Colonic mucosa (tissue), 4 donors: ENCODE measurements at regions not wholly inside any gene's neighbourhood (a gene's known extent, or its start where the extent isn't known, plus 50 kb on each side); places are given as distances from the start of the nearest gene placed in this dataset.

ENCODE experiments used
- DNase-seq: peaks from one replicate; pipeline ENCODE4 v3.0.0-alpha.2; 2020
- H3K27ac ChIP-seq: fragments of 200-600 bp; one replicate; pipeline ENCODE4 v1.8.0; 2021
- H3K27me3 ChIP-seq: fragments of 200-600 bp; one replicate; pipeline ENCODE4 v1.8.0; 2021
- H3K36me3 ChIP-seq: fragments of 200-600 bp; one replicate; pipeline ENCODE4 v1.8.0; 2021
- H3K4me1 ChIP-seq: fragments of 200-600 bp; one replicate; pipeline ENCODE4 v1.8.0; 2021; ENCODE audit warnings: mild to moderate bottlenecking
- H3K4me3 ChIP-seq: fragments of 200-600 bp; one replicate; pipeline ENCODE4 v1.8.0; 2021
- H3K9ac ChIP-seq, 2 donors: one replicate each; pipeline ENCODE4 v1.7.0; 2013; ENCODE audit warnings: control low read depth in 2 of 2, low read depth in 2 of 2, low read length in 2 of 2
- H3K9me3 ChIP-seq: fragments of 200-600 bp; one replicate; pipeline ENCODE4 v1.8.0; 2021
- CTCF ChIP-seq: fragments of 200-600 bp; IDR thresholded peaks from one replicate; pipeline ENCODE4 v1.8.0; 2022; ENCODE audit warnings: antibody characterized with exemption, mild to moderate bottlenecking
- intact Hi-C: fragments of 100-400 bp; cut with DNase I; formaldehyde crosslinking; loops from one replicate; pipeline ENCODE4 v1.14.1; 2022
- donor health status: healthy.
- donor health status: DM: no; HTN: no; CAD: no.
- donor health status: DM: no; HTN: no; CAD: no.

DNA sequence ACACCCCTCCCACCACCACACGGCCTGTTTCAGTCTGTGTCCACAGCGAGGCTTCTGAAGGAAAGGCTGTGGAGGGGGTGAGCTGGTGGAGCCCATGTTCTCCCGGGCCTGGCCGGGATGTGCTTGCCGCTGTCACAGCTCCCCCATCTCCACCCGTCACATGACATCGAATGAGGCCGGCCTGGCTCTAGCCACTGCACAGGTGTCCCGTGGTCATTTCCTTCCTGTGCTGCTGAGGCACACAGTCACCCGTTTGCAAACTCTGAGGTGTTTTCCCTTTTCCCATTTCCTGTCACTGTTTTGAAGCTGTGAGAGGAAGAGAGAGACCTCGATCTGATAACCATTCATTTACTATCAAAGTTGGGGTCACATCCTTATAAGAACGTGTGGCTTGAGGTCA lies 55.7 kb upstream of the CLDN5 start:
- intact Hi-C loops = no loop called here
- Histone ChIP-seq H3K9ac (no peak overlapping the region), H3K4me1 (no peaks in the 10 kb centered on the region), H3K4me3 (no peak overlapping the region), H3K27ac (no peak overlapping the region), H3K9me3 (no peaks in the 10 kb centered on the region), H3K27me3 (no peaks in the 10 kb centered on the region), H3K36me3 (no peaks in the 10 kb centered on the region)
- no peak for DNase-seq
- no peak for TF ChIP-seq CTCF

DNA sequence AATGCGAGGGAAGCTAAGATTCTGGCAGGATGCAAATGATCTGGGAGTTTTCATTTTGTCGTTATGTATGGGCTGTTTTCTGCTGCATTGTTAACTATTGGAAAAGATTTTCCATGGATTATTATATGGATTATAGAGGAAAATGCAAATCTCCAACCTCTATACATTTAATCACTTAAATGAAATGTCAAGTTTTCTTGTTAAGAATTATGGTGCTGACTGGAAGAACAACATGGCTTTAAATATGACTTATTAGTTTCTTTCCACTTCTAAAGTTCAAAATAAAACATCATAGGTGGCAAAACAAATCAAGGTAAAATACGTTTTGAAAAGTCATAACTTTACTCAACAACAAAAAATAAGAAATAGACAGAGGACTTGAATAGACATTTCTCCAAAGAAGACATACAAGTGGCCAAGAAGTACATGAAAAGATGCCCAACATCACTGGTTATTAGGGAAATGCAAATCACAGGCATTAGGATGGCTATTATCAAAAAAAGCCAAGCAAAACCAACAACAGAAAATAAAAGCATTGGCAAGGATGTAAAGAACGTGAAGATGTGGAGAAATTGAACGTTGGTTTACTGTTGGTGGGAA lies 56.2 kb upstream of the CLDN5 start:
- intact Hi-C loops = no loop called here
- H3K9ac ChIP-seq = no peak overlapping the region
- no peaks in the 10 kb centered on the region for H3K4me1 ChIP-seq
- no peak for TF ChIP-seq CTCF
- H3K36me3 ChIP-seq = no peaks in the 10 kb centered on the region
- no peak for DNase-seq
- no peak overlapping the region for H3K4me3 ChIP-seq
- H3K9me3 ChIP-seq = no peaks in the 10 kb centered on the region
- no peaks in the 10 kb centered on the region for H3K27me3 ChIP-seq
- no peak overlapping the region for H3K27ac ChIP-seq

- no peaks in the 10 kb centered on the region for H3K9me3 ChIP-seq
- no peak overlapping the region for H3K9ac ChIP-seq
- H3K4me1 ChIP-seq = no peaks in the 10 kb centered on the region
- no peaks in the 10 kb centered on the region for H3K36me3 ChIP-seq
- DNase-seq = no peak
- TF ChIP-seq CTCF = no peak
- no peak overlapping the region for H3K4me3 ChIP-seq
- intact Hi-C loops = no loop called here
- H3K27ac ChIP-seq = no peak overlapping the region
- no peaks in the 10 kb centered on the region for H3K27me3 ChIP-seq
Measured at GRCh38 chr22:19582033-19582693, 58.0 kb upstream of the CLDN5 start.

DNA sequence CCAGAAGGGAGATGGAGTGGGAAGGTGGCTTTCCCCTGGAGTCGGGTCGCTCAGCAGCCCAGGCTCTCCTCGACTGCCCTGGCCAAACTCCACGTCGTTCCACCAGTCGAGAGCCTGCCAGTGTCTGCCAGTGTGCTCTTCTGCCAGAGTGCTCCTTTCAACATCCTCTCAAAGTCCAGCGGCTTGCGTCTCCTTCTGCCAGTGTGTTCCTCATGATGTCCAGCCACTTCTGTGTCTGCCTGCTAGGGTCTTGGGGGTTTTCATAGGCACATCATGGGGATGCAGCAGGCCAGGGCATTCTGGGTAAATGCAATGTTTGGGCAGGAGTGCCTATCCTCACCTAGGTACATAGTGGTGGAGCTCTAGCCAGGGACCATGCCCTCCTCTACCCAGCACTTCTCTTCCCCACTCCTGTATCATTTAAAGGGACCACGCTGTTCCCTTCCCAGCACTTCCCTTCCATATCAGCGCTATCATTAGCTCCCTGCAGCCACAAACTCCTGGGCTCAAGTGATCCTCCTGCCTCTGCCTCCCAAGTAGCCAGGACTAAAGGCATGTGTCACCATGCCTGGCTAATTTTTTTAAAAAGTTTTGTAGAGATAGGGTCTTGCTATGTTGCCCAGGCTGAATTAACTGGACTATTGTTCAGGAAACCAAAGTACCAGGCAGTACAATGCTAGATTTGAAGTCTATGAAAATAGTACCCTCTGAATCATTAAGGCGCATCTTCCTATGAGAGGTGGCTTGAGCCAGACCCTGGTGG lies 62.9 kb upstream of the CLDN5 start:
- no peak overlapping the region for H3K4me3 ChIP-seq
- no peaks in the 10 kb centered on the region for H3K9me3 ChIP-seq
- intact Hi-C loops = no loop called here
- H3K27me3 ChIP-seq = no peaks in the 10 kb centered on the region
- H3K36me3 ChIP-seq = no peaks in the 10 kb centered on the region
- no peak for DNase-seq
- H3K9ac ChIP-seq = no peak overlapping the region
- TF ChIP-seq CTCF = no peak
- H3K4me1 ChIP-seq = no peaks in the 10 kb centered on the region
- H3K27ac ChIP-seq = no peak overlapping the region

GRCh38 chr22:19590696-19591095 lies 66.5 kb upstream of the CLDN5 start:
- H3K4me1 ChIP-seq = no peaks in the 10 kb centered on the region
- intact Hi-C loops = no loop called here
- DNase-seq = no peak
- no peaks in the 10 kb centered on the region for H3K9me3 ChIP-seq
- H3K4me3 ChIP-seq = no peak overlapping the region
- TF ChIP-seq CTCF = no peak
- H3K9ac ChIP-seq = no peak overlapping the region
- no peak overlapping the region for H3K27ac ChIP-seq
- H3K27me3 ChIP-seq = no peaks in the 10 kb centered on the region
- H3K36me3 ChIP-seq = no peaks in the 10 kb centered on the region
